ENCODE measurements at regions not wholly inside any gene's neighbourhood (a gene's known extent, or its start where the extent isn't known, plus 50 kb on each side); places are given as distances from the start of the nearest gene placed in this dataset.

DNA sequence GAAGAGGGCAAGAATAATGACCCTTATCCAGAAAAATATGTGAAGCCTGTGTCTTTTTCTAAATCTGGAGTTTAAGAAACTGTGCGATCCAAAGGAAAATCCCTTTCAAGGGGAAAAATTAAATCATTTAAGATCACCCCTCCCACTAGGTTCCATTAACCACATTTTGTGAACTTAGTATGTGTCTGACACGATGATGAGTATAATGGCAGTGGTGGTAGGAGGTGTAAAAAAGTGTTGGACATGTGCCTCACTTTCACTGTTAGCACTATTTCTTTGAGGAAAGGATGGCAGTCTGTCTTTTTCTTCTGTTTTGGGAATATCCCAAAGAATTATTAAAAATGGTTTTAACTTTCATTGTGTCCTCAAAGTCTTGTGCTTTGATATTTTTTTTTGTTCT, 392.3 kb upstream of the CITED2 start:
- Histone ChIP-seq H3K4me3 (ENCODE audit: low read depth, low read length) (no peak overlapping the region), H3K36me3 (ENCODE audit: control insufficient read depth, insufficient read depth, low read length) (no peaks in the 10 kb centered on the region), H3K27me3 (replicated peaks; ENCODE audit: control insufficient read depth, insufficient read depth, low read length) (no peaks in the 10 kb centered on the region), H3K4me1 (peaks cover 65% of the 10 kb centered on the region), H3K9me3 (no peaks in the 10 kb centered on the region)
- Mint-ChIP-seq H3K4me3 (ENCODE audit: unreplicated experiment) (no peak overlapping the region), H3K27ac (ENCODE audit: unreplicated experiment) (no peak overlapping the region), H3K36me3 (ENCODE audit: insufficient read depth, unreplicated experiment) (no peaks in the 10 kb centered on the region), H3K27me3 (ENCODE audit: insufficient read depth, unreplicated experiment) (no peaks in the 10 kb centered on the region), H3K9me3 (ENCODE audit: unreplicated experiment) (no peaks in the 10 kb centered on the region), H3K4me1 (ENCODE audit: low read depth, unreplicated experiment) (peaks cover 56% of the 10 kb centered on the region)
- TF ChIP-seq, protein P1, sequence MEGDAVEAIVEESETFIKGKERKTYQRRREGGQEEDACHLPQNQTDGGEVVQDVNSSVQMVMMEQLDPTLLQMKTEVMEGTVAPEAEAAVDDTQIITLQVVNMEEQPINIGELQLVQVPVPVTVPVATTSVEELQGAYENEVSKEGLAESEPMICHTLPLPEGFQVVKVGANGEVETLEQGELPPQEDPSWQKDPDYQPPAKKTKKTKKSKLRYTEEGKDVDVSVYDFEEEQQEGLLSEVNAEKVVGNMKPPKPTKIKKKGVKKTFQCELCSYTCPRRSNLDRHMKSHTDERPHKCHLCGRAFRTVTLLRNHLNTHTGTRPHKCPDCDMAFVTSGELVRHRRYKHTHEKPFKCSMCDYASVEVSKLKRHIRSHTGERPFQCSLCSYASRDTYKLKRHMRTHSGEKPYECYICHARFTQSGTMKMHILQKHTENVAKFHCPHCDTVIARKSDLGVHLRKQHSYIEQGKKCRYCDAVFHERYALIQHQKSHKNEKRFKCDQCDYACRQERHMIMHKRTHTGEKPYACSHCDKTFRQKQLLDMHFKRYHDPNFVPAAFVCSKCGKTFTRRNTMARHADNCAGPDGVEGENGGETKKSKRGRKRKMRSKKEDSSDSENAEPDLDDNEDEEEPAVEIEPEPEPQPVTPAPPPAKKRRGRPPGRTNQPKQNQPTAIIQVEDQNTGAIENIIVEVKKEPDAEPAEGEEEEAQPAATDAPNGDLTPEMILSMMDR (IDR thresholded peaks at IDR 0.05; ENCODE audit: insufficient read depth in 1 of 2, low read depth in 1 of 2, low read length in 1 of 2, severe bottlenecking in 1 of 2, unreplicated experiment in 1 of 2), result no peak
- CTCF ChIA-PET, result no interaction called here
- DNase-seq, result no peak
- BruUV-seq (replicated peaks), result no TSS peak
- POLR2A ChIA-PET, result no interaction called here
- intact Hi-C loops (cut with micrococcal nuclease; ENCODE audit: unreplicated experiment), result loop anchor here (1.0 kb wide), 1 partner anchor 27 kb away; no protein-coding TSS in a partner anchor

DNA sequence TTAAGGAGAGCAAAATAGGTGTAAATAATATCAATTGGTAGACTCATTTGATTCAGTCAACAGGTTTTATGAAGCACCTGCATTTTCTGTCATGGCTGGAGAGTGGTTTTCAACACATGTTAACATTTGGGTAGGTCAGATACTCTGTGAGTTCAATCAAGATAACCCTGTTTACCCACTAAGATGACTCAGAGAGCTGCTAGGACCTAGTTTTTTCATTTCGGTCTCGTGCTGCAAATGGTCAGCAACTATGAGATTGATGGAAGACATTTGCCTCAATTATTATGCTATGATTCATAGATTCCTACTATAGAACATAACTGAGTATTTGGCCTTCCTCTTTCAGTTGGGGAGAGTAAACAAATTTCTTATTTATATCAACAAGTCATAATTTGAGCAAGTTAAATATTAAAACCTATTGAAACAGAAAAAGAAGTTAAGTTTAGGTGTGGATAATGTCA, 391.4 kb upstream of the CITED2 start:
- H3K9me3 ChIP-seq, result no peaks in the 10 kb centered on the region
- no peaks in the 10 kb centered on the region for H3K36me3 ChIP-seq (ENCODE audit: control insufficient read depth, insufficient read depth, low read length)
- H3K4me1 ChIP-seq, result peaks cover 55% of the 10 kb centered on the region
- no peaks in the 10 kb centered on the region for H3K9me3 Mint-ChIP-seq (ENCODE audit: unreplicated experiment)
- H3K4me1 Mint-ChIP-seq (ENCODE audit: low read depth, unreplicated experiment), result peaks cover 48% of the 10 kb centered on the region
- peak overlapping the region; percentile 37 for H3K27ac Mint-ChIP-seq (ENCODE audit: unreplicated experiment)
- no peak overlapping the region for H3K4me3 Mint-ChIP-seq (ENCODE audit: unreplicated experiment)
- H3K4me3 ChIP-seq (ENCODE audit: low read depth, low read length), result no peak overlapping the region
- ChIA-PET POLR2A (interaction anchor here (0.6 to 1.0 kb wide), 2 partner anchors 389 to 392 kb away, joined by 3 read pairs; partner anchors contain the start of gene CITED2), CTCF (no interaction called here)
- H3K27me3 Mint-ChIP-seq (ENCODE audit: insufficient read depth, unreplicated experiment), result no peaks in the 10 kb centered on the region
- intact Hi-C loops (cut with micrococcal nuclease; ENCODE audit: unreplicated experiment), result loop anchor here (1.0 kb wide), 1 partner anchor 27 kb away; no protein-coding TSS in a partner anchor
- no TSS peak for BruUV-seq (replicated peaks)
- TF ChIP-seq, protein P1 (IDR thresholded peaks at IDR 0.05; ENCODE audit: insufficient read depth in 1 of 2, low read depth in 1 of 2, low read length in 1 of 2, severe bottlenecking in 1 of 2, unreplicated experiment in 1 of 2), result no peak
- no peaks in the 10 kb centered on the region for H3K36me3 Mint-ChIP-seq (ENCODE audit: insufficient read depth, unreplicated experiment)
- no peaks in the 10 kb centered on the region for H3K27me3 ChIP-seq (replicated peaks; ENCODE audit: control insufficient read depth, insufficient read depth, low read length)
- DNase-seq, result peak; percentile 42 to 47

DNA sequence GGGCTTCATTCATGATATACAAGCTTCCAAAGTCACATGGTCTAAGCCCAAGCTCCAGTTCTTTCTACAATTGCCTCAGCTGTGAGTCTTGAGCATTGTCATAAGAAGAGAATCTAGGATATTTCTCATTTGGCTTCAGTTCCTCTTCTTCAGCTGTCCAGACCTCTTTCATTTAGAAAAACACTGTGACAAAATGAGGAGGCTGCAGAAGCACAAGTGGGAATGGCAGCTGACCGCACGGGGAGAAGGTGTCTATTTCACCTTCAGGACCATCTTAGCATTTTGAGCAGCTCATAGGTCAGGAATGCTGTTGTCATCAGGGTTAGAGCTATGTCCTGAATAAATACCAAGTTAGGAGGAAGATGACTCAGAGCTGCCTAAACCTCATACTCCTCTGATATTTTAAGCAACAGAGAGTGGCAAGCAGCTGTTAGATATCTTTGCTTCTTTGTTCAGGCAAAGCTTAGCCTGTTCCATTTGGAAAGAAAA, 390.1 kb upstream of the CITED2 start:
- H3K27me3 Mint-ChIP-seq (ENCODE audit: insufficient read depth, unreplicated experiment), result no peaks in the 10 kb centered on the region
- ChIA-PET CTCF (interaction anchor here (0.6 kb wide), 1 partner anchor 8 kb away, joined by 3 read pairs; no protein-coding TSS in a partner anchor), POLR2A (interaction anchor here (0.7 kb wide), 1 partner anchor 390 kb away, joined by 4 read pairs; the partner anchor contains the start of gene CITED2)
- no peaks in the 10 kb centered on the region for H3K9me3 ChIP-seq
- peak overlapping the region; percentile 78 for H3K27ac Mint-ChIP-seq (ENCODE audit: unreplicated experiment)
- peaks cover 48% of the 10 kb centered on the region for H3K4me1 Mint-ChIP-seq (ENCODE audit: low read depth, unreplicated experiment)
- peak; percentile 42 to 45 for DNase-seq
- peaks cover 54% of the 10 kb centered on the region for H3K4me1 ChIP-seq
- H3K4me3 ChIP-seq (ENCODE audit: low read depth, low read length), result no peak overlapping the region
- peak overlapping the region; percentile 34 for H3K4me3 Mint-ChIP-seq (ENCODE audit: unreplicated experiment)
- H3K36me3 Mint-ChIP-seq (ENCODE audit: insufficient read depth, unreplicated experiment), result no peaks in the 10 kb centered on the region
- H3K36me3 ChIP-seq (ENCODE audit: control insufficient read depth, insufficient read depth, low read length), result no peaks in the 10 kb centered on the region
- intact Hi-C loops (cut with micrococcal nuclease; ENCODE audit: unreplicated experiment), result loop anchor here (1.0 to 5.0 kb wide), 3 partner anchors 11 to 107 kb away; no protein-coding TSS in a partner anchor
- H3K9me3 Mint-ChIP-seq (ENCODE audit: unreplicated experiment), result no peaks in the 10 kb centered on the region
- TF ChIP-seq, protein P1 (IDR thresholded peaks at IDR 0.05; ENCODE audit: insufficient read depth in 1 of 2, low read depth in 1 of 2, low read length in 1 of 2, severe bottlenecking in 1 of 2, unreplicated experiment in 1 of 2), result no peak
- no peaks in the 10 kb centered on the region for H3K27me3 ChIP-seq (replicated peaks; ENCODE audit: control insufficient read depth, insufficient read depth, low read length)
- no TSS peak for BruUV-seq (replicated peaks)
